Neural progenitor cell (in vitro differentiated cells): ENCODE measurements at regions not wholly inside any gene's neighbourhood (a gene's known extent, or its start where the extent isn't known, plus 50 kb on each side); places are given as distances from the start of the nearest gene placed in this dataset.
"Not testable (repeated sequence)": the region's sequence is repeated elsewhere in the genome, so short reads cannot be mapped to it uniquely, and the experiment has no call there.

Experiments
- DNase-seq: peaks from one replicate; pipeline ENCODE4 v3.0.0-alpha.2; 2016; ENCODE audit warnings: low spot score
- H2AFZ ChIP-seq: fragments of 200-600 bp; sonication (generic); replicated peaks from 2 replicates; pipeline ENCODE4 v1.6.1; 2016; ENCODE audit warnings: antibody characterized with exemption
- H3F3A ChIP-seq: fragments of 200-600 bp; sonication (generic); 2 replicates; pipeline ENCODE4 v1.6.1; 2016; ENCODE audit warnings: antibody characterized with exemption, low read depth
- H3K27ac ChIP-seq: fragments of 200-600 bp; sonication (generic); 2 replicates; pipeline ENCODE4 v1.5.1; 2016; ENCODE audit warnings: mild to moderate bottlenecking
- H3K27me3 ChIP-seq: fragments of 200-600 bp; sonication (generic); 2 replicates; pipeline ENCODE4 v1.6.1; 2016; ENCODE audit warnings: mild to moderate bottlenecking, moderate library complexity
- H3K36me3 ChIP-seq: fragments of 200-600 bp; sonication (generic); 2 replicates; pipeline ENCODE4 v1.5.1; 2016
- H3K4me1 ChIP-seq: fragments of 200-600 bp; sonication (generic); 2 replicates; pipeline ENCODE4 v1.6.1; 2016; ENCODE audit warnings: mixed run types
- H3K4me2 ChIP-seq: fragments of 200-600 bp; sonication (generic); 2 replicates; pipeline ENCODE4 v1.6.1; 2016
- H3K4me3 ChIP-seq: fragments of 200-600 bp; sonication (generic); 2 replicates; pipeline ENCODE4 v1.5.1; 2016
- H3K79me2 ChIP-seq: fragments of 200-600 bp; sonication (generic); 2 replicates; pipeline ENCODE4 v1.6.1; 2016; ENCODE audit warnings: low read depth
- H3K9ac ChIP-seq: fragments of 200-600 bp; sonication (generic); 2 replicates; pipeline ENCODE4 v1.6.1; 2016
- H3K9me3 ChIP-seq: fragments of 200-600 bp; sonication (generic); 2 replicates; pipeline ENCODE4 v1.5.1; 2016; ENCODE audit warnings: low read depth
- H4K20me1 ChIP-seq: fragments of 200-600 bp; sonication (generic); 2 replicates; pipeline ENCODE4 v1.6.1; 2016; ENCODE audit warnings: low read depth
- H3K27ac Mint-ChIP-seq: 3 replicates; pipeline ENCODE4 v1.8.0; 2021; ENCODE audit warnings: mixed read lengths
- H3K27me3 Mint-ChIP-seq: 2 replicates; pipeline ENCODE4 v1.8.0; 2022; ENCODE audit warnings: low read depth, mild to moderate bottlenecking, inconsistent platforms, moderate library complexity, mixed read lengths; ENCODE audit not compliant: insufficient read depth
- H3K36me3 Mint-ChIP-seq: 3 replicates; pipeline ENCODE4 v1.8.0; 2021; ENCODE audit warnings: mixed read lengths
- H3K4me1 Mint-ChIP-seq: 3 replicates; pipeline ENCODE4 v1.8.0; 2021; ENCODE audit warnings: mixed read lengths
- H3K4me3 Mint-ChIP-seq: 3 replicates; pipeline ENCODE4 v1.8.0; 2021; ENCODE audit warnings: mild to moderate bottlenecking, moderate library complexity, mixed read lengths
- H3K9me3 Mint-ChIP-seq: 3 replicates; pipeline ENCODE4 v1.8.0; 2020; ENCODE audit warnings: mixed read lengths
- CTCF ChIP-seq: fragments of 200-600 bp; sonication (generic); IDR thresholded peaks from 2 replicates; pipeline ENCODE4 v1.5.1; 2017; ENCODE audit warnings: antibody characterized with exemption, mild to moderate bottlenecking
- EZH2 ChIP-seq: fragments of 200-600 bp; sonication (generic); IDR thresholded peaks from 2 replicates; pipeline ENCODE4 v1.6.1; 2017; ENCODE audit warnings: antibody characterized with exemption, mild to moderate bottlenecking, moderate library complexity
- EZH2phosphoT487 ChIP-seq: fragments of 200-600 bp; sonication (generic); IDR thresholded peaks from 2 replicates; pipeline ENCODE4 v1.6.1; 2017; ENCODE audit warnings: antibody characterized with exemption

GRCh38 chr13:23965346-23965745 is 68.0 kb upstream of the C1QTNF9B start:
- Histone ChIP-seq H3K9me3 (no peaks in the 10 kb centered on the region), H3K9ac (no peak overlapping the region), H3F3A (no peaks in the 10 kb centered on the region), H3K27me3 (no peaks in the 10 kb centered on the region), H3K36me3 (no peaks in the 10 kb centered on the region), H3K79me2 (no peaks in the 10 kb centered on the region), H4K20me1 (no peaks in the 10 kb centered on the region), H3K4me1 (peaks cover 6% of the 10 kb centered on the region), H3K4me3 (no peak overlapping the region), H3K27ac (no peak overlapping the region), H2AFZ (peak overlapping the region; percentile 4), H3K4me2 (no peak overlapping the region)
- Mint-ChIP-seq H3K27me3 (peaks cover 3% of the 10 kb centered on the region), H3K27ac (no peak overlapping the region), H3K36me3 (no peaks in the 10 kb centered on the region), H3K4me3 (no peak overlapping the region), H3K4me1 (peaks cover 9% of the 10 kb centered on the region), H3K9me3 (no peaks in the 10 kb centered on the region)
- TF ChIP-seq EZH2, result no peak
- DNase-seq, result no peak

GRCh38 chr13:23966221-23966690 is 69.0 kb upstream of the C1QTNF9B start:
- Histone ChIP-seq H2AFZ (no peak overlapping the region), H3K79me2 (no peaks in the 10 kb centered on the region), H4K20me1 (no peaks in the 10 kb centered on the region), H3K9ac (no peak overlapping the region), H3K4me2 (no peak overlapping the region), H3K9me3 (no peaks in the 10 kb centered on the region), H3K4me3 (no peak overlapping the region), H3F3A (no peaks in the 10 kb centered on the region), H3K36me3 (no peaks in the 10 kb centered on the region), H3K4me1 (peaks cover 6% of the 10 kb centered on the region), H3K27me3 (no peaks in the 10 kb centered on the region), H3K27ac (no peak overlapping the region)
- H3K4me3 Mint-ChIP-seq, result no peak overlapping the region
- peaks cover 11% of the 10 kb centered on the region for H3K4me1 Mint-ChIP-seq
- peaks cover 3% of the 10 kb centered on the region for H3K27me3 Mint-ChIP-seq
- H3K9me3 Mint-ChIP-seq, result no peaks in the 10 kb centered on the region
- no peak for DNase-seq
- H3K27ac Mint-ChIP-seq, result no peak overlapping the region
- TF ChIP-seq CTCF (no peak), EZH2 (no peak)
- H3K36me3 Mint-ChIP-seq, result no peaks in the 10 kb centered on the region

- Mint-ChIP-seq H3K36me3 (no peaks in the 10 kb centered on the region), H3K27ac (no peak overlapping the region), H3K4me1 (peaks cover 16% of the 10 kb centered on the region), H3K27me3 (peaks cover 3% of the 10 kb centered on the region), H3K4me3 (no peak overlapping the region), H3K9me3 (no peaks in the 10 kb centered on the region)
- Histone ChIP-seq H3K79me2 (no peaks in the 10 kb centered on the region), H3K9me3 (no peaks in the 10 kb centered on the region), H3K36me3 (no peaks in the 10 kb centered on the region), H3K9ac (no peak overlapping the region), H4K20me1 (no peaks in the 10 kb centered on the region), H3F3A (no peaks in the 10 kb centered on the region), H3K27ac (no peak overlapping the region), H2AFZ (no peak overlapping the region), H3K27me3 (no peaks in the 10 kb centered on the region), H3K4me3 (no peak overlapping the region), H3K4me1 (peaks cover 6% of the 10 kb centered on the region), H3K4me2 (no peak overlapping the region)
- DNase-seq, result no peak
- TF ChIP-seq EZH2phosphoT487, result no peak
- TF ChIP-seq EZH2, result no peak
- TF ChIP-seq CTCF, result no peak
These were observed 69.7 kb upstream of the C1QTNF9B start for GRCh38 chr13:23966691-23967615.

- not testable (repeated sequence) for H3K4me3 ChIP-seq, H3K4me3 Mint-ChIP-seq, H3K79me2 ChIP-seq, H3K9ac ChIP-seq, H3K27ac ChIP-seq, H3K27me3 Mint-ChIP-seq, H3K27ac Mint-ChIP-seq, H4K20me1 ChIP-seq, H3K36me3 Mint-ChIP-seq, H3K4me1 ChIP-seq, H3K27me3 ChIP-seq, H3F3A ChIP-seq, H3K9me3 Mint-ChIP-seq, H3K4me2 ChIP-seq, H3K9me3 ChIP-seq, H3K36me3 ChIP-seq, H2AFZ ChIP-seq, DNase-seq
- H3K4me1 Mint-ChIP-seq, result peaks cover 16% of the 10 kb centered on the region
These were observed 70.5 kb upstream of the C1QTNF9B start for GRCh38 chr13:23967792-23968191.
